HAP-1 (cell line): ENCODE measurements at regions not wholly inside any gene's neighbourhood (a gene's known extent, or its start where the extent isn't known, plus 50 kb on each side); places are given as distances from the start of the nearest gene placed in this dataset.

ENCODE experiments used
- DNase-seq, 2 experiments: peaks; one replicate each; pipeline ENCODE4 v3.0.0-alpha.2; 2016 to 2020; ENCODE audit warnings: low spot score in 2 of 2
- H3K27me3 ChIP-seq: fragments of 250-450 bp; sonication (Bioruptor Pico); 2 replicates; pipeline ENCODE4 v1.5.1; 2020; ENCODE audit warnings: low read depth, mild to moderate bottlenecking, moderate library complexity
- H3K36me3 ChIP-seq: fragments of 250-450 bp; sonication (Bioruptor Pico); replicated peaks from 2 replicates; pipeline ENCODE4 v1.5.1; 2020; ENCODE audit warnings: mild to moderate bottlenecking
- H3K4me1 ChIP-seq: fragments of 250-450 bp; sonication (Bioruptor Pico); 2 replicates; pipeline ENCODE4 v1.5.1; 2020; ENCODE audit warnings: mild to moderate bottlenecking
- H3K4me3 ChIP-seq: fragments of 250-450 bp; sonication (Bioruptor Pico); 2 replicates; pipeline ENCODE4 v1.5.1; 2020; ENCODE audit warnings: mild to moderate bottlenecking, moderate library complexity
- H3K9me3 ChIP-seq: fragments of 250-450 bp; sonication (Bioruptor Pico); 2 replicates; pipeline ENCODE4 v1.5.1; 2020; ENCODE audit warnings: mild to moderate bottlenecking, moderate library complexity
- in situ Hi-C: fragments of 300-500 bp; cut with MboI; formaldehyde crosslinking; loops from 3 replicates; pipeline ENCODE4 v1.14.3; 2020; ENCODE audit warnings: low sequenced_read_pairs, inconsistent platforms, mixed read lengths

- Histone ChIP-seq H3K4me1 (no peaks in the 10 kb centered on the region), H3K27me3 (no peaks in the 10 kb centered on the region), H3K4me3 (no peak overlapping the region), H3K9me3 (no peaks in the 10 kb centered on the region), H3K36me3 (no peaks in the 10 kb centered on the region)
- no peak for DNase-seq
- in situ Hi-C loops, result no loop called here
Measured at GRCh38 chr4:178481564-178481963, 1039.3 kb upstream of the AGA start.

- in situ Hi-C loops, result no loop called here
Measured at GRCh38 chr4:178523038-178523437, 1080.8 kb upstream of the AGA start.

GRCh38 chr4:178535939-178536579 is 1093.8 kb upstream of the AGA start:
- no peaks in the 10 kb centered on the region for H3K4me1 ChIP-seq
- no peaks in the 10 kb centered on the region for H3K9me3 ChIP-seq
- no peak overlapping the region for H3K4me3 ChIP-seq
- no peaks in the 10 kb centered on the region for H3K27me3 ChIP-seq
- in situ Hi-C loops, result no loop called here
- no peaks in the 10 kb centered on the region for H3K36me3 ChIP-seq
- DNase-seq, result no peak

More at GRCh38 chr4:178523038-178523437, 1080.8 kb upstream of the AGA start:
- Histone ChIP-seq H3K36me3 (no peaks in the 10 kb centered on the region), H3K4me3 (no peak overlapping the region), H3K9me3 (no peaks in the 10 kb centered on the region), H3K4me1 (no peaks in the 10 kb centered on the region), H3K27me3 (no peaks in the 10 kb centered on the region)
- no peak for DNase-seq

GRCh38 chr4:178553201-178553600 is 1111.0 kb upstream of the AGA start:
- H3K27me3 ChIP-seq, result no peaks in the 10 kb centered on the region
- H3K4me1 ChIP-seq, result no peaks in the 10 kb centered on the region
- in situ Hi-C loops, result no loop called here
- H3K4me3 ChIP-seq, result no peak overlapping the region
- no peaks in the 10 kb centered on the region for H3K36me3 ChIP-seq
- H3K9me3 ChIP-seq, result no peaks in the 10 kb centered on the region
- DNase-seq, result peak in 1 of 2 experiments; percentile 22

GRCh38 chr4:178554352-178554751 is 1112.1 kb upstream of the AGA start:
- H3K4me1 ChIP-seq, result no peaks in the 10 kb centered on the region
- in situ Hi-C loops, result no loop called here

GRCh38 chr4:178556796-178557195 is 1114.6 kb upstream of the AGA start:
- no peaks in the 10 kb centered on the region for H3K4me1 ChIP-seq
- no peaks in the 10 kb centered on the region for H3K36me3 ChIP-seq
- H3K4me3 ChIP-seq, result no peak overlapping the region
- no peak for DNase-seq
- H3K9me3 ChIP-seq, result no peaks in the 10 kb centered on the region
- in situ Hi-C loops, result no loop called here
- H3K27me3 ChIP-seq, result no peaks in the 10 kb centered on the region

More at GRCh38 chr4:178554352-178554751, 1112.1 kb upstream of the AGA start:
- no peaks in the 10 kb centered on the region for H3K36me3 ChIP-seq
- no peak for DNase-seq
- no peaks in the 10 kb centered on the region for H3K9me3 ChIP-seq
- no peak overlapping the region for H3K4me3 ChIP-seq
- H3K27me3 ChIP-seq, result no peaks in the 10 kb centered on the region

- peak; percentile 20 to 21 for DNase-seq
- H3K27me3 ChIP-seq, result no peaks in the 10 kb centered on the region
Measured at GRCh38 chr4:178577933-178578332, 1135.7 kb upstream of the AGA start.

GRCh38 chr4:178595500-178596138 is 1153.4 kb upstream of the AGA start:
- Histone ChIP-seq H3K9me3 (no peaks in the 10 kb centered on the region), H3K36me3 (no peaks in the 10 kb centered on the region), H3K4me3 (no peak overlapping the region), H3K27me3 (no peaks in the 10 kb centered on the region), H3K4me1 (no peaks in the 10 kb centered on the region)
- DNase-seq, result no peak
- in situ Hi-C loops, result no loop called here

More at GRCh38 chr4:178577933-178578332, 1135.7 kb upstream of the AGA start:
- H3K4me1 ChIP-seq, result no peaks in the 10 kb centered on the region
- in situ Hi-C loops, result no loop called here
- no peaks in the 10 kb centered on the region for H3K36me3 ChIP-seq
- H3K4me3 ChIP-seq, result no peak overlapping the region
- no peaks in the 10 kb centered on the region for H3K9me3 ChIP-seq

- DNase-seq, result no peak
- Histone ChIP-seq H3K9me3 (no peaks in the 10 kb centered on the region), H3K27me3 (no peaks in the 10 kb centered on the region), H3K4me1 (no peaks in the 10 kb centered on the region), H3K36me3 (no peaks in the 10 kb centered on the region), H3K4me3 (no peak overlapping the region)
- in situ Hi-C loops, result no loop called here
Measured at GRCh38 chr4:178598672-178599071, 1156.4 kb upstream of the AGA start.

GRCh38 chr4:178599521-178599920 is 1157.3 kb upstream of the AGA start:
- Histone ChIP-seq H3K27me3 (no peaks in the 10 kb centered on the region), H3K4me1 (no peaks in the 10 kb centered on the region), H3K9me3 (no peaks in the 10 kb centered on the region), H3K36me3 (no peaks in the 10 kb centered on the region), H3K4me3 (no peak overlapping the region)
- DNase-seq, result no peak
- in situ Hi-C loops, result no loop called here

GRCh38 chr4:178602833-178603232 is 1160.6 kb upstream of the AGA start:
- Histone ChIP-seq H3K36me3 (no peaks in the 10 kb centered on the region), H3K4me1 (no peaks in the 10 kb centered on the region), H3K27me3 (no peaks in the 10 kb centered on the region), H3K9me3 (no peaks in the 10 kb centered on the region), H3K4me3 (no peak overlapping the region)
- in situ Hi-C loops, result no loop called here
- no peak for DNase-seq

- no peak for DNase-seq
- H3K9me3 ChIP-seq, result no peaks in the 10 kb centered on the region
- H3K27me3 ChIP-seq, result no peaks in the 10 kb centered on the region
- no peak overlapping the region for H3K4me3 ChIP-seq
- no peaks in the 10 kb centered on the region for H3K36me3 ChIP-seq
- in situ Hi-C loops, result no loop called here
- H3K4me1 ChIP-seq, result no peaks in the 10 kb centered on the region
Measured at GRCh38 chr4:178611062-178611461, 1168.8 kb upstream of the AGA start.

GRCh38 chr4:178612733-178613132 is 1170.5 kb upstream of the AGA start:
- in situ Hi-C loops, result no loop called here
- Histone ChIP-seq H3K9me3 (no peaks in the 10 kb centered on the region), H3K27me3 (no peaks in the 10 kb centered on the region), H3K4me3 (no peak overlapping the region), H3K36me3 (no peaks in the 10 kb centered on the region), H3K4me1 (peaks cover 2% of the 10 kb centered on the region; the same call in 1 of the 2 replicates)
- no peak for DNase-seq

- in situ Hi-C loops, result no loop called here
- Histone ChIP-seq H3K9me3 (no peaks in the 10 kb centered on the region), H3K27me3 (no peaks in the 10 kb centered on the region), H3K4me1 (no peaks in the 10 kb centered on the region), H3K4me3 (no peak overlapping the region), H3K36me3 (no peaks in the 10 kb centered on the region)
- DNase-seq, result no peak
Measured at GRCh38 chr4:178632415-178632814, 1190.2 kb upstream of the AGA start.
